Tibial nerve (tissue), 4 donors: ENCODE measurements at regions not wholly inside any gene's neighbourhood (a gene's known extent, or its start where the extent isn't known, plus 50 kb on each side); places are given as distances from the start of the nearest gene placed in this dataset.

Source experiments
- CTCF ChIP-seq, 5 experiments: fragments of 200-600 bp in 3 of 5; fragments of 450-650 bp in 2 of 5; sonication (generic) in 3 of 5; IDR thresholded peaks; one replicate each; pipeline ENCODE4 v1.5.1; 2016 to 2019; ENCODE audit warnings: antibody characterized with exemption in 5 of 5, mild to moderate bottlenecking in 3 of 5, moderate library complexity in 2 of 5
- EP300 ChIP-seq, 2 donors: sonication (generic); formaldehyde crosslinking; IDR thresholded peaks; one replicate each; pipeline ENCODE4 v1.6.1; 2017; ENCODE audit warnings: antibody characterized with exemption in 2 of 2, mild to moderate bottlenecking in 1 of 2
- POLR2A ChIP-seq, 2 donors: fragments of 450-650 bp; IDR thresholded peaks; one replicate each; pipeline ENCODE4 v1.6.1; 2017; ENCODE audit warnings: antibody characterized with exemption in 2 of 2, mild to moderate bottlenecking in 2 of 2, moderate library complexity in 2 of 2

- TF ChIP-seq CTCF (IDR thresholded peaks at IDR 0.05), result no peak
- TF ChIP-seq POLR2A (IDR thresholded peaks at IDR 0.05), result no peak
- no peak for TF ChIP-seq EP300 (IDR thresholded peaks at IDR 0.05)
These were observed 467.6 kb downstream of the NYAP2 start for GRCh38 chr2:225867071-225867470.
